ENCODE measurements at regions not wholly inside any gene's neighbourhood (a gene's known extent, or its start where the extent isn't known, plus 50 kb on each side); places are given as distances from the start of the nearest gene placed in this dataset.

DNA sequence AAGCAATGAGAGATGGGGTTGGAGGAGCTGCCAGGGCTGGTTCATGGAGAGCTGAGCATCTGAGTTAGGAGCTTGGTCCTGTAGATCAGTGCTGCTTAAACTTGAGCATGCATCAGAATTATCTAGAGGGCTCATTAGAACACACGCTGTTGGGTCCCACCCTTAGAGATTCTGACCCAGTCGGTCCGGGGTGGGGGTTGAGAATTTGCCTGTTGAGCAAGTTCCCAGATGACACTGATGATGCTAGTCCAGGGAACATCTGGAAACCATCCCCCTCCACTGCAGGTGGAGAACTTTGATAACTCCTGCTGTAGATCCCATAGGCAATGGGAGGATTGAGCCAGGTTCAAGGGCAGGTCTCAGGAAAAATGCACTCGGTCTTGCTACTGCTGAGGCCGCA, 158.0 kb upstream of the KLF4 start:
- Histone ChIP-seq H3K27me3 (ENCODE audit: control insufficient read depth, insufficient read depth, low read length) (no peaks in the 10 kb centered on the region), H3K9me3 (ENCODE audit: control insufficient read depth, insufficient read depth, low read depth, low read length) (no peaks in the 10 kb centered on the region), H3K27ac (ENCODE audit: low read depth, low read length) (no peak overlapping the region), H3K4me1 (ENCODE audit: control insufficient read depth, insufficient read depth, low read length) (no peaks in the 10 kb centered on the region), H3K36me3 (ENCODE audit: control insufficient read depth, insufficient read depth, low read length) (no peaks in the 10 kb centered on the region), H3K9ac (ENCODE audit: low read length) (no peak overlapping the region), H3K4me3 (ENCODE audit: low read depth, low read length) (no peak overlapping the region)

DNA sequence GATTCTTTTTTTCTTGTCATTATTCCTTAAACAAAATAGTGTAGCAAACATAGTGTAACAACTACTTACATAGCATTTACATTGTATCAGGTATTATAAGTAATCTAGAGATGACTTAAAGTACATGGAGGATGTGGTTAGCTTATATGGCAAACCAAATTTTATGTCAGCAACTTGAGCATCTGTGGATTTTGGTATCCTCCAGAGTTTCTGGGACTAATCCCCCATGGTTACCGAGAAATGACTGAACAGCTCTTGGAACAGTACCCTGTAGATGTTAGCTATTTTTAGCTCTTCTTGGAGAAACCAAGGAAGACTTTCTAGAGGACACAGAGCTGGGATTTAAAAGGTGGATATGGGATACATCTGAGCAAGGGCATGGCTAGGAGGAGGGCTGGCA, 157.6 kb upstream of the KLF4 start:
- H3K27me3 ChIP-seq (ENCODE audit: control insufficient read depth, insufficient read depth, low read length): no peaks in the 10 kb centered on the region
- H3K9me3 ChIP-seq (ENCODE audit: control insufficient read depth, insufficient read depth, low read depth, low read length): no peaks in the 10 kb centered on the region
- H3K27ac ChIP-seq (ENCODE audit: low read depth, low read length): no peak overlapping the region
- no peak overlapping the region for H3K4me3 ChIP-seq (ENCODE audit: low read depth, low read length)
- no peak overlapping the region for H3K9ac ChIP-seq (ENCODE audit: low read length)
- H3K4me1 ChIP-seq (ENCODE audit: control insufficient read depth, insufficient read depth, low read length): no peaks in the 10 kb centered on the region
- H3K36me3 ChIP-seq (ENCODE audit: control insufficient read depth, insufficient read depth, low read length): no peaks in the 10 kb centered on the region

DNA sequence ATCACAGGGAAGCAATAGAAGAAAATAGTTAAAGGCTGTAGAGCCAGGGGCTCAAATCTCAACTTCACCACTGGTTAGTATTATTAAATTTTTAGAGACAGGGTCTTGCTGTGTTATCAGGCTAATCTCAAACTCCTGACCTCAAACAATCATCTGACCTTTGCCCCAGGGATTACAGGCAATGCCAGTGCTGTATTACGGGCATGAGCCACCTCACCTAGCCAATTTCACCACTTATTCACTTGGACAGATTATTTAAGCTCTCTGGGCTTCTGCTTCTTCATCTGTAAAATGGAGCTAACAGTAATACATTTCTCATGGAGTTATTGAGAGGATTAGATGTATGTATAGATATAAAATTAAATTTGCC, 155.9 kb upstream of the KLF4 start:
- Histone ChIP-seq H3K9me3 (ENCODE audit: control insufficient read depth, insufficient read depth, low read depth, low read length) (no peaks in the 10 kb centered on the region), H3K4me3 (ENCODE audit: low read depth, low read length) (no peak overlapping the region), H3K27me3 (ENCODE audit: control insufficient read depth, insufficient read depth, low read length) (no peaks in the 10 kb centered on the region), H3K36me3 (ENCODE audit: control insufficient read depth, insufficient read depth, low read length) (no peaks in the 10 kb centered on the region), H3K9ac (ENCODE audit: low read length) (no peak overlapping the region), H3K4me1 (ENCODE audit: control insufficient read depth, insufficient read depth, low read length) (no peaks in the 10 kb centered on the region), H3K27ac (ENCODE audit: low read depth, low read length) (no peak overlapping the region)

DNA sequence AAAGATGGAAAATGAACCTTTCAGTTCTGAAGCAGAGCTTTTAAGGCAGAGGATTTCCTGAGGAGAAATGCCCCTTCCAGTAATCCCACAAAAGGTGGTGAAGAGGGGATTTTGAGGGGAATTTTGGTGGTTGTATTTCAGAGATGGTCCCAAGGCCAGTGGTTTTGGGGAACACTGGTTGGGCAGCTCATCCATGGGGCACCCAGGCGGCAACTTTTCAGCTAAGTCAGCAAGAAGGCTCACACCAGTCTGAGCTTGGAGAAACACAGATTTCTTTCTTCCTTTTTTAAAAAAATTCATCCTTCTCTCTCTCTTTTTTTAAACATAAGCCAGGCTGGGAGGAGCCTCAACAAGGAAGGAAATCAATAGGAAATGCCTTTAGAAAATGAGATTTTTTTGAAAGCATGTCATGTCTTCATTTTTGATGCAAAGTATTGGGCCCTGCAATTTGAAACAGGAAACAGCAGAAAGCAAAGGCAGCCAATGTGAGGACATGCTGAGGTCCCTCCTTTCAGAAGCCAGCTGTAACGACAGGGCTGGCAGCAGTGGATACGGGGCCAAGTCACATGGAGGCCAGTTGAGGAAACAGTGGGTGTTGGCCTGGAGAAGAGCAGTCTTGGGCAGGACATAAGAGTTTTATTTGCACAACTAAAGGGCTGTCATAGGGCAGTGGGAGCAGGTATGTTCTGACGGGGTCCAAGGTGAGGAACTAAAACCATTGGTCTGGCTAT, 155.3 kb upstream of the KLF4 start:
- no peak overlapping the region for H3K9ac ChIP-seq (ENCODE audit: low read length)
- no peaks in the 10 kb centered on the region for H3K36me3 ChIP-seq (ENCODE audit: control insufficient read depth, insufficient read depth, low read length)
- no peak overlapping the region for H3K27ac ChIP-seq (ENCODE audit: low read depth, low read length)
- no peak overlapping the region for H3K4me3 ChIP-seq (ENCODE audit: low read depth, low read length)
- no peaks in the 10 kb centered on the region for H3K4me1 ChIP-seq (ENCODE audit: control insufficient read depth, insufficient read depth, low read length)
- no peaks in the 10 kb centered on the region for H3K9me3 ChIP-seq (ENCODE audit: control insufficient read depth, insufficient read depth, low read depth, low read length)
- H3K27me3 ChIP-seq (ENCODE audit: control insufficient read depth, insufficient read depth, low read length): no peaks in the 10 kb centered on the region

DNA sequence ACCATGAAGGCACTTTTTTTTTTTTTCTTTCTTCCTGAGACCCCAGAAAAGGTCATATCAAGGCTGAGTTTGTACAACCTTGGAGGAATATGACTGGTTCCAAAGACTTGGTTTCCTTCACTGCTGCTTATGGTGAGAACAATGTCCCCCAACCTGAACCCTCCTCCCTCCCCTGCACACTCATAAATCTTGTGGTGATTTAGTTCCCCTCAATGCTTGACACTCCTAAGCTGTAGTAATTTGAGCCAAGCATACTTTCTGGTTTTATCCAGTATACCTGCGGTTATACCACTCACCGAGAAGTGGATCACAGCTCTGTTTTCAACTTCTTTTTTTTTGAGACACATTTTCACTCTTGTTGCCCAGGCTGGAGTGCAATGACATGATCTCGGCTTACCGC, 149.9 kb upstream of the KLF4 start:
- Histone ChIP-seq H3K27me3 (ENCODE audit: control insufficient read depth, insufficient read depth, low read length) (peaks cover 21% of the 10 kb centered on the region), H3K9ac (ENCODE audit: low read length) (no peak overlapping the region), H3K36me3 (ENCODE audit: control insufficient read depth, insufficient read depth, low read length) (no peaks in the 10 kb centered on the region), H3K9me3 (ENCODE audit: control insufficient read depth, insufficient read depth, low read depth, low read length) (no peaks in the 10 kb centered on the region), H3K27ac (ENCODE audit: low read depth, low read length) (no peak overlapping the region), H3K4me1 (ENCODE audit: control insufficient read depth, insufficient read depth, low read length) (peaks cover 13% of the 10 kb centered on the region; the same call in 1 of the 2 replicates), H3K4me3 (ENCODE audit: low read depth, low read length) (no peak overlapping the region)

DNA sequence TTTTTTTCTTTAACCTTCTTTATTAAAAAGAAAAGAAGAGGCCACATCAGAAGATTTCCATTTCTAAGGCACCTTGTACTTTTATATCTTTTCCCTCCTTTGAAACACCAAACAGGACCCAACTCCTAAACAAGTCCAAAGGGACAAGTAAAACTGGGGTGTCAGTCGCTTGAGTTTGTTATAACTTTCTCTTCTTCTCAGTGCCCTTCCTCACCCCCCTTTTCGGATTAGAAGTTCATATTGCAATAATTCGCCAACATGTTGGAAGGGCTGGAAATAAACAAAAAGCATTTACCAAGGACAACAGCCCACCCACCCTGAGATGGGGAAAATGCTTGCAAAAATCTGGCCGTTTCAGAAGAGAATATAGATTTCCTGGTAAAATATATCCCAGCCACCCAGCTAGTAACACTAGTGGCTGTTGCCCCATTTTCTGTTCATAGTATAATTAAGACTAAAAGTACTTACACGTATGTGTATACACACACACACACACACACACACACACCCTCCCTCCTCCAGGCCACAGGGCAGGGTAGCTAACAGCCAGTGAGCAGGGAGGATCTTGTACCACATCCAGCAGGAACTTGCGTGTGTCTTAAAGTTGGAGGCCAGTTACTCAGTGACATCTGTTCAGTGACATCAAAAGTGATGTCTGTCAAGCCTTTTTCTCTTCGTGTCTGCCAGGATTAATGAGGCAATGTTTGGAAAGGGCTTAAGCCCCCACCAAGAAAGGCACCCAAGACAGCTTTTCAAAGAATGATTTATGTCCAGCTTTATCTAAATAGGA, 149.1 kb upstream of the KLF4 start:
- Histone ChIP-seq H3K27me3 (ENCODE audit: control insufficient read depth, insufficient read depth, low read length) (peaks cover 21% of the 10 kb centered on the region), H3K9ac (ENCODE audit: low read length) (no peak overlapping the region), H3K36me3 (ENCODE audit: control insufficient read depth, insufficient read depth, low read length) (no peaks in the 10 kb centered on the region), H3K27ac (ENCODE audit: low read depth, low read length) (no peak overlapping the region), H3K4me1 (ENCODE audit: control insufficient read depth, insufficient read depth, low read length) (peaks cover 15% of the 10 kb centered on the region), H3K9me3 (ENCODE audit: control insufficient read depth, insufficient read depth, low read depth, low read length) (no peaks in the 10 kb centered on the region), H3K4me3 (ENCODE audit: low read depth, low read length) (no peak overlapping the region)

DNA sequence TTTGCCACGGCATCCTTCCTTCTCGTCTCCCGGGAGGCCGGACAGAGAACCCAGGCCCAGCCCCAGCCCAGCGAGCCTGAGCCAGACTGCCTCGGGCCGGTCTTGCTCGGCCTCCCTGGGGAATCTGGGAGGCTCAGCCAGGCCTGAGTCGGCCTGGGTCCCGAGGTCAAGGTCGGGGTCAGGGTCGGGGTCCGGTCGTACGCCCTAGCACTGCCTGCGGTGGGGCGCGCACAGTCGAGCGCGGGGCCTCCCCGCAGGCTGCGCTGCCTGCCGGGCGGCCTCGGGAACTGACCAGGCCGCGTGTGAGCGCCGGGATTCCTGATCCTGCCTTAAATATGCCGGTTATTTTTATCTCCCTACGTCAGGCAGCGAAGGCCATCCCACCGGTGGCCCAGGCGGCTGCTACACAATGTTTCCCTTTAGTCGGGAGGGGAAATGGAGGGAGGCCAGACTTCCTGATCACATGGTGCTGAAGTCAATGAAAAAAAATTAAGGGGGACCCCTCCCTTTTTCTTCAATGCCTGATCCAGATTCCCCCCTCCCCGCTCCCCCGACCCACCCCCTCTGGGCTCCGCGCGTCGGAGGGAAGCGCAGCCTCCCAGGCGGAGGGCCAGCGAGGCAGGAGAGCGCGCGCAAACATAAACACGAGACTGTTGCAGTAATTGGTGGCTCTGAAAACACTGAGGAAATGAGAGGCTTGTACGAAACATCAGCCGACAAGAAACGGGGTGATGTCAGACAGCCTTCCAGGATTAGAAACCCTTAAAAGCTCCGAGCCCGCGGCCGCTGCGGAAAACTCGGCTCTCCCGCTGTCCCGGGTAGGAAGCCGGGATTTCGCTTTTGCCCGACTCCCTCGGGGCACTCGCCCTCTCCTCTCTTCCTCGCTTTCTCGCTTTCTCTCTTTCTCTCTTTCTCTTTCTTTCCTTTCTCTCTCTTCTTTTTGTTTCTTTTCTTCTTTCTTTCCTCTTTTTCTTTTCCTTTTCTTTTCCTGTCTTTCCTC, 148.2 kb upstream of the KLF4 start:
- Histone ChIP-seq H3K36me3 (ENCODE audit: control insufficient read depth, insufficient read depth, low read length) (no peaks in the 10 kb centered on the region), H3K27me3 (ENCODE audit: control insufficient read depth, insufficient read depth, low read length) (peaks cover 21% of the 10 kb centered on the region), H3K4me1 (ENCODE audit: control insufficient read depth, insufficient read depth, low read length) (peaks cover 25% of the 10 kb centered on the region), H3K9ac (ENCODE audit: low read length) (peak overlapping the region; percentile 60), H3K27ac (ENCODE audit: low read depth, low read length) (no peak overlapping the region), H3K4me3 (ENCODE audit: low read depth, low read length) (peak overlapping the region; percentile 65), H3K9me3 (ENCODE audit: control insufficient read depth, insufficient read depth, low read depth, low read length) (no peaks in the 10 kb centered on the region)

DNA sequence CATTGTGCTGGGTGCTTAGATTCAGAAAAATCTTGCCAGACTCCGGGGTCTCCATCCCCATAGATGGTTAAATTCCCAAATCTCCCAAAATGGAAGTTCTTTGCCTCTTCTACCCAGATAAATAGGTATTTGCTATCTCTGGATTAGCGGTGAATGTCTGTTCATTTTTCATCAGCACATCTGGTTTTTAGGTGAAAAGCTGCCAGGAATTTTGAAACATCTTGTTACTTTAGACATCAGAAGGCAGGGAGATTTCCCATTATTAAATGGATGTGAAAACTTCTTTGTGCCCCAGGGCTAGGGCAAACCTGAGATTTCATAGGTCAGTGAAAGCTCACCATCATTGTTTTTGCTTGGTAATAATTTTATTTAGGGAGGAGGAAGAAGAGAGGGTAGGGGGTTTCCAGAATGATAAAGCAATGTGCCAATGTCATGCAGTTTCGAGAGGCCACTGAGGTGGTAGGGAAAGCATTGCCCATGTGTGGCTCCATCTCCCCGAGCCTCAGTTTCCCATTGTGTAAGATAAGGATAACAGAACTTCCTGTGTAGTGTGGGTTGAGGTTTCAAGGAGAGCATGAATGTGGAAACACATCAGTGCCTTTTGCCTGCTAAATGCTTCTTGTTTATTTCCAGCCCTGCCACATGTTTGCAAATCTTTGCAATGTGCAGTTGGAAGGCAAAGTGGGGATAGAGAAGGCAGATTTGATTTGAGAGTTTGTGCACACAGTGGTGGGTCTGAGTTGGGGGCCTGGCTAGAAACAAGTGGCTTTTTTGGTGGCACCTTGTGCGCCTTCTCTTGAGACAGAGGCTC, 147.2 kb upstream of the KLF4 start:
- Histone ChIP-seq H3K36me3 (ENCODE audit: control insufficient read depth, insufficient read depth, low read length) (no peaks in the 10 kb centered on the region), H3K9ac (ENCODE audit: low read length) (peak overlapping the region; percentile 35), H3K27me3 (ENCODE audit: control insufficient read depth, insufficient read depth, low read length) (peaks cover 21% of the 10 kb centered on the region), H3K9me3 (ENCODE audit: control insufficient read depth, insufficient read depth, low read depth, low read length) (no peaks in the 10 kb centered on the region), H3K4me1 (ENCODE audit: control insufficient read depth, insufficient read depth, low read length) (peaks cover 35% of the 10 kb centered on the region), H3K4me3 (ENCODE audit: low read depth, low read length) (peak overlapping the region; percentile 65; the same call in 1 of the 2 replicates), H3K27ac (ENCODE audit: low read depth, low read length) (no peak overlapping the region)

DNA sequence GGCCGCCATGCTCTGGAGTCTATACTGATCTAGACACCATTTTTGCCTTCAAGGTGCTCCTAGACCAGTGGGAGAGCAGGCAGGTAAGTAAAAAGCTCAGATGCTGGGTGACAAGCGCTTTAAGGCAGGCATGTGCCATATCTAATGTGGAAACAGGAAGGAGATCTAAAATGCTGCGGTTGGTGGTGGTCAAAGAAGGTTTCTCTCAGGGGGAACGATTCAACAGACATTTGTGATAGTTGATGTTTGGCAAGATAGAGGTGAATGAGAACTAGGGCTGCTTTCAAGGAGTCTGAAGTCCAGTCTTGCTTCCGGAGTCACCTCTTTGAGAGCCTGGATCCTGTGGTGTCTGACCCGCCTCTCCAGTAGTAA, 146.2 kb upstream of the KLF4 start:
- H3K9me3 ChIP-seq (ENCODE audit: control insufficient read depth, insufficient read depth, low read depth, low read length): no peaks in the 10 kb centered on the region
- no peak overlapping the region for H3K4me3 ChIP-seq (ENCODE audit: low read depth, low read length)
- peaks cover 41% of the 10 kb centered on the region for H3K4me1 ChIP-seq (ENCODE audit: control insufficient read depth, insufficient read depth, low read length)
- H3K9ac ChIP-seq (ENCODE audit: low read length): no peak overlapping the region
- peaks cover 21% of the 10 kb centered on the region for H3K27me3 ChIP-seq (ENCODE audit: control insufficient read depth, insufficient read depth, low read length)
- no peaks in the 10 kb centered on the region for H3K36me3 ChIP-seq (ENCODE audit: control insufficient read depth, insufficient read depth, low read length)
- no peak overlapping the region for H3K27ac ChIP-seq (ENCODE audit: low read depth, low read length)

DNA sequence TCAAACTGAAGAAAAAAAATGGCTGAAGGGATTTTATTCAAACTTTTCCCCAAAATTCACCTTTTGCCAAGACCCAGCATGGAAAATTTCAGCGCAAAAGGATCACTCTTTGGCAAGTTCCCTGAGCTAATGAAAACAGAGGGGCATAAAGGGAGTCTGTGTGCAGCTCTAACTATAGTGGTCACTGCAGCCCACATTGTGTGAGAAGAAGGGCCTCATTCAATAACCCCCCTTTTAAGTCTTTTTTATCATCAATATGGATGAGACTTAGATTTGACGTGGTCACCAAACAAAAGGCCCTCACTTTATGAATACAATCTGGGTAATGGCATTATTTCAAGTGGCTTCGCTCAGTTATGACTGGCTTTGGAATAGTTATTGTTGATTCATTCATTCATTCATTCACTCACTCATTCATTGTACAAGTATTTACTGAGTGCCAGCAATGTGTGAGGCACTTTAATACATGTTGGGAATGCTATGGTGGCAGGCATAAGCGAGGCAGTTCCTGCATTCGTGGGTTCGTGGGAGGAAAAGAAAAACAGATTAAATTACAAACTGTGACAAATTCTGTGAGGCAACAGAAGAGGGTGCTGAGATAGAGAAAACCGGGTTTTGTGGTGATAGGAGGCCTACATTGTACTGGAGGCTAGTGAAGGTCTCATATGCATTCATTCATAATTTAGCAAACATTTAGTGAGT, 145.7 kb upstream of the KLF4 start:
- no peaks in the 10 kb centered on the region for H3K36me3 ChIP-seq (ENCODE audit: control insufficient read depth, insufficient read depth, low read length)
- no peak overlapping the region for H3K4me3 ChIP-seq (ENCODE audit: low read depth, low read length)
- no peak overlapping the region for H3K27ac ChIP-seq (ENCODE audit: low read depth, low read length)
- H3K9me3 ChIP-seq (ENCODE audit: control insufficient read depth, insufficient read depth, low read depth, low read length): no peaks in the 10 kb centered on the region
- H3K9ac ChIP-seq (ENCODE audit: low read length): no peak overlapping the region
- peaks cover 41% of the 10 kb centered on the region for H3K4me1 ChIP-seq (ENCODE audit: control insufficient read depth, insufficient read depth, low read length)
- peaks cover 21% of the 10 kb centered on the region for H3K27me3 ChIP-seq (ENCODE audit: control insufficient read depth, insufficient read depth, low read length)

Measured in HUES6 (cell line).